Endothelial cell of umbilical vein (primary cell): ENCODE measurements at regions not wholly inside any gene's neighbourhood (a gene's known extent, or its start where the extent isn't known, plus 50 kb on each side); places are given as distances from the start of the nearest gene placed in this dataset.

ENCODE experiments used
- BruUV-seq: library from RNA; stranded (reverse); fragments of 400-500 nt; replicated peaks from 2 replicates; lab custom pipeline; 2021; lab: Mats Ljungman, UMichigan
- CTCF ChIA-PET: fragments of 300-600, 350-600 bp; sonication (Branson Sonifier 250); formaldehyde crosslinking; loops from one replicate; lab custom pipeline; 2021; ENCODE audit warnings: antibody characterized with exemption, inconsistent platforms; lab: Charles Lee
- POLR2A ChIA-PET: fragments of 300-600, 350-600 bp; sonication (Branson Sonifier 250); formaldehyde crosslinking; loops from one replicate; lab custom pipeline; 2021; ENCODE audit warnings: antibody characterized with exemption, inconsistent platforms; lab: Charles Lee
- DNase-seq: peaks from one replicate; pipeline ENCODE4 v3.0.0-alpha.2; 2011; ENCODE audit warnings: low read depth, low spot score
- FAIRE-seq: peaks from 2 replicates; lab custom pipeline; 2011; peaks lifted over from hg19 to GRCh38; lab: Jason Lieb, UNC
- H2AFZ ChIP-seq: 2 replicates; pipeline ENCODE4 v1.6.0; 2012; ENCODE audit warnings: low read depth, low read length, control low read depth, inconsistent platforms
- H3K27ac ChIP-seq: 2 replicates; pipeline ENCODE4 v1.5.1; 2011; ENCODE audit warnings: low read depth, mild to moderate bottlenecking, control low read depth, low read length, moderate library complexity; ENCODE audit not compliant: insufficient read depth
- H3K27me3 ChIP-seq, 2 experiments: 2 replicates each; pipeline versions ENCODE4 v1.6.0 to v1.6.1; 2011; ENCODE audit warnings: low read length in 2 of 2, mixed read lengths in 1 of 2; ENCODE audit not compliant: control insufficient read depth in 2 of 2, insufficient read depth in 2 of 2
- H3K36me3 ChIP-seq, 2 experiments: 2 replicates in 1 of 2; 3 replicates in 1 of 2; pipeline ENCODE4 v1.5.1; 2011; ENCODE audit warnings: low read length in 2 of 2, mild to moderate bottlenecking in 1 of 2, moderate library complexity in 1 of 2; ENCODE audit not compliant: control insufficient read depth in 2 of 2, insufficient read depth in 2 of 2; ENCODE audit errors: extremely low read depth in 1 of 2
- H3K4me1 ChIP-seq: 3 replicates; pipeline ENCODE4 v1.5.1; 2011; ENCODE audit warnings: mild to moderate bottlenecking, low read length; ENCODE audit not compliant: control insufficient read depth, insufficient read depth; ENCODE audit errors: extremely low read depth
- H3K4me2 ChIP-seq: 2 replicates; pipeline ENCODE4 v1.6.1; 2011; ENCODE audit warnings: low read length, control low read depth, mixed read lengths; ENCODE audit not compliant: insufficient read depth
- H3K4me3 ChIP-seq, 3 experiments: fragments of 200-600 bp in 1 of 3; sonication (generic), shearing (Covaris generic) in 1 of 3; replicated peaks in 1 of 3; 2 replicates each; pipeline ENCODE4 v1.5.1; 2011 to 2016; ENCODE audit warnings: control low read depth in 3 of 3, low read length in 3 of 3, mild to moderate bottlenecking in 2 of 3, inconsistent platforms in 1 of 3, low read depth in 1 of 3, moderate library complexity in 1 of 3; ENCODE audit not compliant: insufficient read depth in 1 of 3
- H3K79me2 ChIP-seq: 2 replicates; pipeline ENCODE4 v1.6.0; 2012; ENCODE audit warnings: low read length, inconsistent platforms; ENCODE audit not compliant: control insufficient read depth, insufficient read depth
- H3K9ac ChIP-seq: replicated peaks from 2 replicates; pipeline ENCODE3; 2011; ENCODE audit warnings: low read length, control low read depth; ENCODE audit not compliant: insufficient read depth; ENCODE audit errors: extremely low read depth
- H3K9me1 ChIP-seq: replicated peaks from 3 replicates; pipeline ENCODE4 v1.6.0; 2011; ENCODE audit warnings: mild to moderate bottlenecking, low read length; ENCODE audit not compliant: control insufficient read depth, insufficient read depth; ENCODE audit errors: extremely low read depth
- H3K9me3 ChIP-seq: replicated peaks from 2 replicates; pipeline ENCODE4 v1.5.1; 2012; ENCODE audit warnings: low read length, inconsistent platforms; ENCODE audit not compliant: control insufficient read depth, insufficient read depth
- H4K20me1 ChIP-seq: replicated peaks from 2 replicates; pipeline ENCODE3; 2011; ENCODE audit warnings: mild to moderate bottlenecking, low read length; ENCODE audit not compliant: control insufficient read depth, insufficient read depth; ENCODE audit errors: extremely low read depth
- EZH2 ChIP-seq: IDR thresholded peaks from 2 replicates; pipeline ENCODE4 v1.6.1; 2012; ENCODE audit warnings: borderline replicate concordance, low read depth, mild to moderate bottlenecking, moderate library complexity, low read length, inconsistent platforms; ENCODE audit not compliant: severe bottlenecking
- FOS ChIP-seq: IDR thresholded peaks from 2 replicates; pipeline ENCODE4 v1.6.1; 2011; ENCODE audit warnings: mild to moderate bottlenecking, low read length, moderate library complexity, borderline replicate concordance; ENCODE audit not compliant: insufficient read depth
- GATA2 ChIP-seq: IDR thresholded peaks from 2 replicates; pipeline ENCODE4 v1.7.0; 2011; ENCODE audit warnings: low read depth, mild to moderate bottlenecking, moderate library complexity, mixed read lengths, low read length; ENCODE audit not compliant: insufficient read length, insufficient read depth
- JUN ChIP-seq: IDR thresholded peaks from 2 replicates; pipeline ENCODE4 v1.6.1; 2011; ENCODE audit warnings: borderline replicate concordance, low read depth; ENCODE audit not compliant: insufficient read length, insufficient read depth
- MYC ChIP-seq: IDR thresholded peaks from one replicate; pipeline ENCODE4 v1.6.1; 2011; ENCODE audit warnings: mild to moderate bottlenecking, low read depth, low read length
- POLR2A ChIP-seq: IDR thresholded peaks from 2 replicates; pipeline ENCODE4 v1.6.1; 2012; ENCODE audit warnings: low read depth, mild to moderate bottlenecking, control low read depth, low read length
- POLR2AphosphoS5 ChIP-seq: IDR thresholded peaks from 2 replicates; pipeline ENCODE4 v1.6.1; 2012; ENCODE audit warnings: low read depth, mild to moderate bottlenecking, control low read depth, low read length, moderate library complexity; ENCODE audit not compliant: insufficient read depth
- dilution Hi-C: fragments of 300-500 bp; cut with MboI; formaldehyde crosslinking; loops from one replicate; pipeline ENCODE4 v1.15.0; 2019; ENCODE audit warnings: low sequenced_read_pairs; ENCODE audit not compliant: extremely low pct_ligation_motif_present
- intact Hi-C: fragments of 100-400 bp; cut with micrococcal nuclease; formaldehyde crosslinking; loops from one replicate; pipeline ENCODE4 v1.10.0; 2022
- TF ChIP-seq, protein P1 (sequence below): IDR thresholded peaks from 2 replicates; pipeline ENCODE4 v1.6.1; 2011; ENCODE audit not compliant: insufficient read depth, insufficient read length
- TF ChIP-seq, protein P2 (sequence below), 2 donors: IDR thresholded peaks; 1 replicate in 1 of 2; 2 replicates in 1 of 2; pipeline ENCODE4 v1.5.1; 2011; ENCODE audit warnings: low read length in 2 of 2, mild to moderate bottlenecking in 2 of 2, moderate library complexity in 2 of 2, control low read depth in 1 of 2, inconsistent platforms in 1 of 2, low read depth in 1 of 2; ENCODE audit not compliant: insufficient read depth in 1 of 2; ENCODE audit errors: extremely low read depth in 1 of 2

DNA sequence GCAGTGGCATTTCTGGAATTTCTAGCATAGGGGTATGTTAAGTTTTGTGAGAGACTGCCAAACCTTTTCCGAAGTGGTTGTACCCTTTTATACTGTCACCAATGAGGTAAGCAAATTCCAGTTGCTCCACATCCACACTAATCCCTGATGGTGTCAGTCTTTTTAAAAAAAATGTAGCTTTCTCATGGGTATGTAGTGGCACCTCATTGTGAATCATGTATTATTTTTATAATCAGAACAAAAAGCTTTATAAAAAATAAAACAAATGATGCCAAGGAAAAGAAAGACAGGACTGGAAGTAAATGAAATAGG, 93.4 kb upstream of the CLINT1 start:
- Histone ChIP-seq H3K9me3 (no peaks in the 10 kb centered on the region), H3K4me2 (no peak overlapping the region), H3K27me3 (peaks cover 0 to 2% of the 10 kb centered on the region in 2 experiments), H3K9me1 (no peaks in the 10 kb centered on the region), H3K36me3 (no peaks in the 10 kb centered on the region), H3K4me1 (no peaks in the 10 kb centered on the region), H2AFZ (no peak overlapping the region), H3K9ac (no peak overlapping the region), H3K4me3 (no peak overlapping the region), H3K27ac (no peak overlapping the region), H3K79me2 (no peaks in the 10 kb centered on the region), H4K20me1 (no peaks in the 10 kb centered on the region)
- no peak for DNase-seq
- ChIA-PET CTCF (interaction anchor here (0.7 to 4.9 kb wide), 5 partner anchors 43 to 191 kb away, joined by 3 to 59 read pairs (median 4); no protein-coding TSS in a partner anchor), POLR2A (no interaction called here)
- intact Hi-C loops (no loop called here), dilution Hi-C loops (no loop called here)
- TF ChIP-seq, protein P1, sequence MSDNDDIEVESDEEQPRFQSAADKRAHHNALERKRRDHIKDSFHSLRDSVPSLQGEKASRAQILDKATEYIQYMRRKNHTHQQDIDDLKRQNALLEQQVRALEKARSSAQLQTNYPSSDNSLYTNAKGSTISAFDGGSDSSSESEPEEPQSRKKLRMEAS: no peak
- TF ChIP-seq JUN (no peak), POLR2AphosphoS5 (no peak), EZH2 (no peak), MYC (no peak), FOS (no peak), GATA2 (no peak), POLR2A (no peak)
- TF ChIP-seq, protein P2, sequence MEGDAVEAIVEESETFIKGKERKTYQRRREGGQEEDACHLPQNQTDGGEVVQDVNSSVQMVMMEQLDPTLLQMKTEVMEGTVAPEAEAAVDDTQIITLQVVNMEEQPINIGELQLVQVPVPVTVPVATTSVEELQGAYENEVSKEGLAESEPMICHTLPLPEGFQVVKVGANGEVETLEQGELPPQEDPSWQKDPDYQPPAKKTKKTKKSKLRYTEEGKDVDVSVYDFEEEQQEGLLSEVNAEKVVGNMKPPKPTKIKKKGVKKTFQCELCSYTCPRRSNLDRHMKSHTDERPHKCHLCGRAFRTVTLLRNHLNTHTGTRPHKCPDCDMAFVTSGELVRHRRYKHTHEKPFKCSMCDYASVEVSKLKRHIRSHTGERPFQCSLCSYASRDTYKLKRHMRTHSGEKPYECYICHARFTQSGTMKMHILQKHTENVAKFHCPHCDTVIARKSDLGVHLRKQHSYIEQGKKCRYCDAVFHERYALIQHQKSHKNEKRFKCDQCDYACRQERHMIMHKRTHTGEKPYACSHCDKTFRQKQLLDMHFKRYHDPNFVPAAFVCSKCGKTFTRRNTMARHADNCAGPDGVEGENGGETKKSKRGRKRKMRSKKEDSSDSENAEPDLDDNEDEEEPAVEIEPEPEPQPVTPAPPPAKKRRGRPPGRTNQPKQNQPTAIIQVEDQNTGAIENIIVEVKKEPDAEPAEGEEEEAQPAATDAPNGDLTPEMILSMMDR (IDR thresholded peaks at IDR 0.05; ENCODE audit: extremely low read depth in 1 of 2, insufficient read depth in 1 of 2, low read depth in 1 of 2, low read length in 2 of 2): no peak
- BruUV-seq: no TSS peak
- FAIRE-seq: no peak
